ENCODE measurements at regions not wholly inside any gene's neighbourhood (a gene's known extent, or its start where the extent isn't known, plus 50 kb on each side); places are given as distances from the start of the nearest gene placed in this dataset.

GRCh38 chr10:9745158-9745557 is 1272.5 kb upstream of the CELF2 start:
- no peaks in the 10 kb centered on the region for H3K27me3 ChIP-seq (ENCODE audit: insufficient read depth, low read length)
- H2AFZ ChIP-seq (ENCODE audit: low read depth, low read length): no peak overlapping the region
- H3K36me3 ChIP-seq (ENCODE audit: insufficient read depth, low read length): no peaks in the 10 kb centered on the region
- no peaks in the 10 kb centered on the region for H3K9me3 ChIP-seq (ENCODE audit: low read length)
- H3K4me3 ChIP-seq (ENCODE audit: low read length): no peak overlapping the region
- no peaks in the 10 kb centered on the region for H3K4me1 ChIP-seq (ENCODE audit: insufficient read depth, low read length)

- Histone ChIP-seq H2AFZ (ENCODE audit: low read depth, low read length) (no peak overlapping the region), H3K4me1 (ENCODE audit: insufficient read depth, low read length) (no peaks in the 10 kb centered on the region), H3K4me3 (ENCODE audit: low read length) (no peak overlapping the region), H3K36me3 (ENCODE audit: insufficient read depth, low read length) (no peaks in the 10 kb centered on the region), H3K27me3 (ENCODE audit: insufficient read depth, low read length) (no peaks in the 10 kb centered on the region), H3K9me3 (ENCODE audit: low read length) (no peaks in the 10 kb centered on the region)
Observed at GRCh38 chr10:9757176-9757575, 1260.5 kb upstream of the CELF2 start.

- Histone ChIP-seq H2AFZ (ENCODE audit: low read depth, low read length) (no peak overlapping the region), H3K36me3 (ENCODE audit: insufficient read depth, low read length) (no peaks in the 10 kb centered on the region), H3K27me3 (ENCODE audit: insufficient read depth, low read length) (no peaks in the 10 kb centered on the region), H3K4me3 (ENCODE audit: low read length) (no peak overlapping the region), H3K4me1 (ENCODE audit: insufficient read depth, low read length) (no peaks in the 10 kb centered on the region), H3K9me3 (ENCODE audit: low read length) (no peaks in the 10 kb centered on the region)
Observed at GRCh38 chr10:9759596-9759995, 1258.1 kb upstream of the CELF2 start.

- no peak overlapping the region for H3K4me3 ChIP-seq (ENCODE audit: low read length)
- H3K9me3 ChIP-seq (ENCODE audit: low read length): no peaks in the 10 kb centered on the region
- no peak overlapping the region for H2AFZ ChIP-seq (ENCODE audit: low read depth, low read length)
- no peaks in the 10 kb centered on the region for H3K36me3 ChIP-seq (ENCODE audit: insufficient read depth, low read length)
- H3K4me1 ChIP-seq (ENCODE audit: insufficient read depth, low read length): no peaks in the 10 kb centered on the region
- no peaks in the 10 kb centered on the region for H3K27me3 ChIP-seq (ENCODE audit: insufficient read depth, low read length)
Observed at GRCh38 chr10:9762966-9763656, 1254.6 kb upstream of the CELF2 start.

GRCh38 chr10:9766762-9767161 is 1250.9 kb upstream of the CELF2 start:
- Histone ChIP-seq H3K4me1 (ENCODE audit: insufficient read depth, low read length) (no peaks in the 10 kb centered on the region), H3K9me3 (ENCODE audit: low read length) (no peaks in the 10 kb centered on the region), H2AFZ (ENCODE audit: low read depth, low read length) (no peak overlapping the region)

GRCh38 chr10:9781666-9782065 is 1236.0 kb upstream of the CELF2 start:
- Histone ChIP-seq H3K36me3 (ENCODE audit: insufficient read depth, low read length) (no peaks in the 10 kb centered on the region), H3K4me1 (ENCODE audit: insufficient read depth, low read length) (no peaks in the 10 kb centered on the region), H3K9me3 (ENCODE audit: low read length) (no peaks in the 10 kb centered on the region), H3K27me3 (ENCODE audit: insufficient read depth, low read length) (no peaks in the 10 kb centered on the region), H2AFZ (ENCODE audit: low read depth, low read length) (no peak overlapping the region), H3K4me3 (ENCODE audit: low read length) (no peak overlapping the region)

More at GRCh38 chr10:9766762-9767161, 1250.9 kb upstream of the CELF2 start:
- H3K4me3 ChIP-seq (ENCODE audit: low read length): no peak overlapping the region
- H3K36me3 ChIP-seq (ENCODE audit: insufficient read depth, low read length): no peaks in the 10 kb centered on the region
- H3K27me3 ChIP-seq (ENCODE audit: insufficient read depth, low read length): no peaks in the 10 kb centered on the region

- H3K27me3 ChIP-seq (ENCODE audit: insufficient read depth, low read length): no peaks in the 10 kb centered on the region
- H3K9me3 ChIP-seq (ENCODE audit: low read length): no peaks in the 10 kb centered on the region
- H2AFZ ChIP-seq (ENCODE audit: low read depth, low read length): no peak overlapping the region
- no peaks in the 10 kb centered on the region for H3K36me3 ChIP-seq (ENCODE audit: insufficient read depth, low read length)
- no peaks in the 10 kb centered on the region for H3K4me1 ChIP-seq (ENCODE audit: insufficient read depth, low read length)
- no peak overlapping the region for H3K4me3 ChIP-seq (ENCODE audit: low read length)
Observed at GRCh38 chr10:9786101-9786500, 1231.6 kb upstream of the CELF2 start.

GRCh38 chr10:9786576-9786975 is 1231.1 kb upstream of the CELF2 start:
- Histone ChIP-seq H3K4me3 (ENCODE audit: low read length) (no peak overlapping the region), H2AFZ (ENCODE audit: low read depth, low read length) (no peak overlapping the region), H3K4me1 (ENCODE audit: insufficient read depth, low read length) (no peaks in the 10 kb centered on the region), H3K36me3 (ENCODE audit: insufficient read depth, low read length) (no peaks in the 10 kb centered on the region), H3K27me3 (ENCODE audit: insufficient read depth, low read length) (no peaks in the 10 kb centered on the region), H3K9me3 (ENCODE audit: low read length) (no peaks in the 10 kb centered on the region)

GRCh38 chr10:9789996-9790395 is 1227.7 kb upstream of the CELF2 start:
- H3K4me1 ChIP-seq (ENCODE audit: insufficient read depth, low read length): no peaks in the 10 kb centered on the region
- no peaks in the 10 kb centered on the region for H3K36me3 ChIP-seq (ENCODE audit: insufficient read depth, low read length)
- no peak overlapping the region for H3K4me3 ChIP-seq (ENCODE audit: low read length)
- no peak overlapping the region for H2AFZ ChIP-seq (ENCODE audit: low read depth, low read length)
- no peaks in the 10 kb centered on the region for H3K27me3 ChIP-seq (ENCODE audit: insufficient read depth, low read length)
- no peaks in the 10 kb centered on the region for H3K9me3 ChIP-seq (ENCODE audit: low read length)

- no peaks in the 10 kb centered on the region for H3K36me3 ChIP-seq (ENCODE audit: insufficient read depth, low read length)
- no peaks in the 10 kb centered on the region for H3K9me3 ChIP-seq (ENCODE audit: low read length)
- no peaks in the 10 kb centered on the region for H3K27me3 ChIP-seq (ENCODE audit: insufficient read depth, low read length)
- no peak overlapping the region for H3K4me3 ChIP-seq (ENCODE audit: low read length)
- no peaks in the 10 kb centered on the region for H3K4me1 ChIP-seq (ENCODE audit: insufficient read depth, low read length)
- no peak overlapping the region for H2AFZ ChIP-seq (ENCODE audit: low read depth, low read length)
Observed at GRCh38 chr10:9792181-9792580, 1225.5 kb upstream of the CELF2 start.

GRCh38 chr10:9796564-9796963 is 1221.1 kb upstream of the CELF2 start:
- H3K4me3 ChIP-seq (ENCODE audit: low read length): no peak overlapping the region
- no peak overlapping the region for H2AFZ ChIP-seq (ENCODE audit: low read depth, low read length)
- H3K36me3 ChIP-seq (ENCODE audit: insufficient read depth, low read length): no peaks in the 10 kb centered on the region
- H3K27me3 ChIP-seq (ENCODE audit: insufficient read depth, low read length): no peaks in the 10 kb centered on the region
- no peaks in the 10 kb centered on the region for H3K9me3 ChIP-seq (ENCODE audit: low read length)
- no peaks in the 10 kb centered on the region for H3K4me1 ChIP-seq (ENCODE audit: insufficient read depth, low read length)

GRCh38 chr10:9800011-9800410 is 1217.7 kb upstream of the CELF2 start:
- Histone ChIP-seq H3K9me3 (ENCODE audit: low read length) (no peaks in the 10 kb centered on the region), H3K36me3 (ENCODE audit: insufficient read depth, low read length) (no peaks in the 10 kb centered on the region), H3K27me3 (ENCODE audit: insufficient read depth, low read length) (no peaks in the 10 kb centered on the region), H3K4me1 (ENCODE audit: insufficient read depth, low read length) (no peaks in the 10 kb centered on the region), H2AFZ (ENCODE audit: low read depth, low read length) (no peak overlapping the region), H3K4me3 (ENCODE audit: low read length) (no peak overlapping the region)

- Histone ChIP-seq H3K27me3 (ENCODE audit: insufficient read depth, low read length) (no peaks in the 10 kb centered on the region), H3K9me3 (ENCODE audit: low read length) (no peaks in the 10 kb centered on the region), H3K36me3 (ENCODE audit: insufficient read depth, low read length) (no peaks in the 10 kb centered on the region), H3K4me3 (ENCODE audit: low read length) (no peak overlapping the region), H2AFZ (ENCODE audit: low read depth, low read length) (no peak overlapping the region), H3K4me1 (ENCODE audit: insufficient read depth, low read length) (no peaks in the 10 kb centered on the region)
Observed at GRCh38 chr10:9800571-9800970, 1217.1 kb upstream of the CELF2 start.

- H3K9me3 ChIP-seq (ENCODE audit: low read length): no peaks in the 10 kb centered on the region
- no peak overlapping the region for H2AFZ ChIP-seq (ENCODE audit: low read depth, low read length)
- no peaks in the 10 kb centered on the region for H3K27me3 ChIP-seq (ENCODE audit: insufficient read depth, low read length)
- no peaks in the 10 kb centered on the region for H3K4me1 ChIP-seq (ENCODE audit: insufficient read depth, low read length)
- H3K36me3 ChIP-seq (ENCODE audit: insufficient read depth, low read length): no peaks in the 10 kb centered on the region
- H3K4me3 ChIP-seq (ENCODE audit: low read length): no peak overlapping the region
Observed at GRCh38 chr10:9807846-9808245, 1209.8 kb upstream of the CELF2 start.

Data from neuron (in vitro differentiated cells).